ENCODE measurements at regions not wholly inside any gene's neighbourhood (a gene's known extent, or its start where the extent isn't known, plus 50 kb on each side); places are given as distances from the start of the nearest gene placed in this dataset.

DNA sequence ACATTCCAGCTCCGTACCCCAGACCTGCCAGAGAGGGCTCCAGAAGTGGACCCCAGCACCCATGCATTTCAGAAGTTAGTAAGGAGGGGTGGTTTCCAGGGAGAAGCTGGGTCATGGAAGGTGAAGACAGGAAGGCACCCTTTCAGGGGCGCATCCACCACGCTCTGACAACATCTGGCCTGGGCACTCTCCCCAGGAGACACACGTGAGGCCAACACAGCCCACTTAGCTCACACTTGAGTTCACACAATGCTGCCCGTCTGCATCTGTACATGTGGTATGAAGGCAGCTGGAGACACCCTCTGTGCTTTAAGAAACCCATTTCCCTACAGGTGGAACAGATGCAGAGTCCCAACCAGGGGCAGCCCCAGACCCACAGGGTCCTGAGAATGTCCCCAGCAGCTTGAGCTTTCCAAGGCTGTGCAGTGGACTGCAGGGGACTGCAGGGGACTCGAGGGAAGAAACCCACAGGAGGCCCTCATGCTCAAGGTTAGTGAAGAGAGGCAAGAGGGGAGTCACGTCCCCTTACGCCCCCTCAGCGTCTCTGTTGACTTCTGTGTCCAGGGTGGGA is 326.8 kb upstream of the IRX1 start:
- no peaks in the 10 kb centered on the region for H3K4me1 Mint-ChIP-seq
- ChIA-PET POLR2A (no interaction called here), CTCF (no interaction called here)
- no peaks in the 10 kb centered on the region for H3K36me3 Mint-ChIP-seq (ENCODE audit: low read depth)
- ATAC-seq (ENCODE audit: low read depth) (no peak), DNase-seq (no peak)
- H3K4me3 Mint-ChIP-seq, result no peak overlapping the region
- intact Hi-C loops (cut with micrococcal nuclease), result no loop called here
- TF ChIP-seq, protein P1, sequence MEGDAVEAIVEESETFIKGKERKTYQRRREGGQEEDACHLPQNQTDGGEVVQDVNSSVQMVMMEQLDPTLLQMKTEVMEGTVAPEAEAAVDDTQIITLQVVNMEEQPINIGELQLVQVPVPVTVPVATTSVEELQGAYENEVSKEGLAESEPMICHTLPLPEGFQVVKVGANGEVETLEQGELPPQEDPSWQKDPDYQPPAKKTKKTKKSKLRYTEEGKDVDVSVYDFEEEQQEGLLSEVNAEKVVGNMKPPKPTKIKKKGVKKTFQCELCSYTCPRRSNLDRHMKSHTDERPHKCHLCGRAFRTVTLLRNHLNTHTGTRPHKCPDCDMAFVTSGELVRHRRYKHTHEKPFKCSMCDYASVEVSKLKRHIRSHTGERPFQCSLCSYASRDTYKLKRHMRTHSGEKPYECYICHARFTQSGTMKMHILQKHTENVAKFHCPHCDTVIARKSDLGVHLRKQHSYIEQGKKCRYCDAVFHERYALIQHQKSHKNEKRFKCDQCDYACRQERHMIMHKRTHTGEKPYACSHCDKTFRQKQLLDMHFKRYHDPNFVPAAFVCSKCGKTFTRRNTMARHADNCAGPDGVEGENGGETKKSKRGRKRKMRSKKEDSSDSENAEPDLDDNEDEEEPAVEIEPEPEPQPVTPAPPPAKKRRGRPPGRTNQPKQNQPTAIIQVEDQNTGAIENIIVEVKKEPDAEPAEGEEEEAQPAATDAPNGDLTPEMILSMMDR (IDR thresholded peaks at IDR 0.05), result no peak
- H3K27me3 Mint-ChIP-seq, result no peaks in the 10 kb centered on the region
- H3K9me3 Mint-ChIP-seq, result peaks cover 3% of the 10 kb centered on the region
- no peak overlapping the region for H3K27ac Mint-ChIP-seq

DNA sequence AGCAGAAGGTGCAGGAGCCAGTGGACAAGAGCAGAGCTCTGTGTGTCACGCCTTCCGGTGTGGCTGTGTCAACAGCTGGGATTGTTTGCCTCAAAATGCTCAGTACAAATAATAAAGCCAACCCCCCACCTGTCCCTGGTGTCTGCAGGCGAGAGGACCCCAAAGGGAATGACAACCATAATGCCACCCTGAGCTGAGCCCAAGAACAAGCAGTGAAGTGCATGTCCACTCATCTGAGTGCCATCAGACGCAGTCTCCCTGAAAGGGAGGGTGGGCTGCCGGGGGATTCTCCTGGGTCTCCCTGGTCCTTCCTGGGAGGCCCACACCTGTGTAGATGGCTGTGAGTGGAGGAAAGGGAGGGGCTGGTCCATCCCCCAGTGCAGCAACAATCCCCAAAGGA is 328.8 kb upstream of the IRX1 start:
- Mint-ChIP-seq H3K27ac (no peak overlapping the region), H3K36me3 (ENCODE audit: low read depth) (no peaks in the 10 kb centered on the region), H3K4me1 (no peaks in the 10 kb centered on the region), H3K9me3 (peaks cover 6% of the 10 kb centered on the region), H3K27me3 (no peaks in the 10 kb centered on the region), H3K4me3 (no peak overlapping the region)
- ChIA-PET CTCF (no interaction called here), POLR2A (no interaction called here)
- DNase-seq, result no peak
- TF ChIP-seq, protein P1 (IDR thresholded peaks at IDR 0.05), result no peak
- no peak for ATAC-seq (ENCODE audit: low read depth)
- intact Hi-C loops (cut with micrococcal nuclease), result no loop called here

DNA sequence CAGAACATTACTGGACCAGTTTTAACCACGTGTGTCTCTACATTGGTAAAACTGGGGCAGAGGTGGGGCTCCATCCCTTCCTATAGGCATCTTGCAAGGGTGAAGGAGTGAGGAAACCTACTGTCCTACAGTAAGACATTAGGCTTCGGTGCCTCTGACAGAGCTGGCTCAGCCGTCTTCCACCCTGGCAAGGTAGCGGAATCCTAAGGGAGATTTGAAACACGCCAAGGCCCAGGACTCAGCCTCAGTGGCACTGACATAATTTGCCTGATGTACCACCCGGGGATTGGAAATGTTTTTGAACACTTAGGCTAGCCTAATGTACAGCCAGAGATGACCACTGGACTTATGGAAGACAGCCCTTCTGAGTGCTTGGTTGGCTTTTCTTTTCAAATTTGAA is 329.7 kb upstream of the IRX1 start:
- TF ChIP-seq, protein P1 (IDR thresholded peaks at IDR 0.05), result no peak
- DNase-seq, result no peak
- ATAC-seq (ENCODE audit: low read depth), result no peak
- peaks cover 6% of the 10 kb centered on the region for H3K9me3 Mint-ChIP-seq
- no peaks in the 10 kb centered on the region for H3K36me3 Mint-ChIP-seq (ENCODE audit: low read depth)
- ChIA-PET CTCF (no interaction called here), POLR2A (no interaction called here)
- H3K27me3 Mint-ChIP-seq, result no peaks in the 10 kb centered on the region
- H3K27ac Mint-ChIP-seq, result no peak overlapping the region
- H3K4me1 Mint-ChIP-seq, result no peaks in the 10 kb centered on the region
- H3K4me3 Mint-ChIP-seq, result no peak overlapping the region
- intact Hi-C loops (cut with micrococcal nuclease), result no loop called here

DNA sequence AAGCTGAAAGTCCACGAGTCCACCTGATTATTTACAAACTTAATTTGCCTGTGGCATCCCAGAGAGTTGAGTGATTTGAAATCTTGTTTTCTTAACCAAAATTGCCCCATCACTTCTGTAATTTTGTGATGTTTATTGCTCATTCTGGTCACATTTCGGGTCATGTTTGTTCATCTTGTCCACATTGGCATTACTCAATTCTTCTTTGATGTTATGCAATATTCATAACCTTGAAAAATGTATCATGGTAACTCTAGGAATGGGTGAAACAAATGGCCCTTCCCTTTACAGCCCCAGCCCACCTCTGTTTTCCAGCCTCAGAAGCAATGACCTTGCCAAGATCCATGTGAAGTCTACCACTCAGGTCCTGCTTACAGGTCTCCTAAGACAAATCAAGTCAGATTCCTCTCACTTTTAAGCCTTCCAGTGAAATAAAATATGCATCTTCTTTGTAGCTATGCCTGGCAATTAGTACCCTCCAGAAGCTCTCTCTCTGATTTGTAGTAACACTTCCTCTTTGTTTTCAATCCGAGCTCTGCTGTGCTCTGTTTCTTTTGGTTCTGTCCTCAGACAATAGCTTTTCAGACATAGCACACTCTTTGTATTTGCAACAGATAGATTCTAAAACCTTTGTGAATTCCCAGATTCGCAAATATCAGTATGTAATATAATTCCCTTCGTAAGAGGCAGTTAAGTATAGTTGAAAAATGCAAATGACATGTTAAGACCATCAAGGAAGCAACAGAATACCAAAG is 330.3 kb upstream of the IRX1 start:
- Mint-ChIP-seq H3K4me1 (no peaks in the 10 kb centered on the region), H3K36me3 (ENCODE audit: low read depth) (no peaks in the 10 kb centered on the region), H3K27me3 (no peaks in the 10 kb centered on the region), H3K27ac (no peak overlapping the region), H3K9me3 (peaks cover 6% of the 10 kb centered on the region), H3K4me3 (no peak overlapping the region)
- ATAC-seq (ENCODE audit: low read depth), result no peak
- no peak for DNase-seq
- intact Hi-C loops (cut with micrococcal nuclease), result no loop called here
- TF ChIP-seq, protein P1 (IDR thresholded peaks at IDR 0.05), result no peak
- ChIA-PET CTCF (no interaction called here), POLR2A (no interaction called here)

DNA sequence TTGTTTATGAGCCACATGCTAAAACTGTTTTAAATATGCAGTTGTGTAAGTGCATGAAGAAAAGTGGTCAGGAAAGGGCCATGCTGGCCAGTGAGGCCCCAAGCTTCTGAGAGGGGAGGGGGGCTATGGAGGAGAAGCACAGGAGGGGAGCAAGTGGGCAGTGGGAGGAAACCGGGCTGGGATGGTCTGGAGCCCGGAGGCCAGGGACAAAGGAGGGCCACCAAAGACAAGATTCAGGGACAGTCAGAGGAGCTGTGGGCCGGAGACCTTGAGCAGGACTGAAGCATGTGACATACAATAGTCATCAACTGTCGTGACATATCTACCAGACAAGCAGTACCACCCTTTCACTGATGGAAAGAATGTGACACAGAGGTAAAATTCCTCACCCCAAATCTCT is 333.2 kb upstream of the IRX1 start:
- ATAC-seq (ENCODE audit: low read depth) (no peak), DNase-seq (no peak)
- POLR2A ChIA-PET, result no interaction called here
- CTCF ChIA-PET, result no interaction called here
- TF ChIP-seq, protein P1 (IDR thresholded peaks at IDR 0.05), result no peak
- no peak overlapping the region for H3K27ac Mint-ChIP-seq
- H3K36me3 Mint-ChIP-seq (ENCODE audit: low read depth), result no peaks in the 10 kb centered on the region
- H3K27me3 Mint-ChIP-seq, result no peaks in the 10 kb centered on the region
- H3K9me3 Mint-ChIP-seq, result peaks cover 3% of the 10 kb centered on the region
- intact Hi-C loops (cut with micrococcal nuclease), result no loop called here
- no peak overlapping the region for H3K4me3 Mint-ChIP-seq
- H3K4me1 Mint-ChIP-seq, result no peaks in the 10 kb centered on the region

Data from activated B cell treated with CpG ODN at 0.5 μM for 24 hours (primary cell).